HL-60 (cell line): ENCODE measurements at regions not wholly inside any gene's neighbourhood (a gene's known extent, or its start where the extent isn't known, plus 50 kb on each side); places are given as distances from the start of the nearest gene placed in this dataset.

ENCODE experiments used
- DNase-seq, 2 experiments: peaks; one replicate each; pipeline ENCODE4 v3.0.0-alpha.2; 2010 to 2020; ENCODE audit warnings: low read depth in 1 of 2, low spot score in 1 of 2
- H3K27ac ChIP-seq: fragments of 250-450 bp; sonication (Bioruptor Pico); replicated peaks from 2 replicates; pipeline ENCODE4 v1.5.1; 2020; ENCODE audit warnings: mild to moderate bottlenecking, moderate library complexity
- H3K27me3 ChIP-seq: fragments of 250-450 bp; sonication (Bioruptor Pico); 2 replicates; pipeline ENCODE4 v1.5.1; 2021; ENCODE audit warnings: mild to moderate bottlenecking, moderate library complexity; ENCODE audit not compliant: insufficient read depth, poor library complexity, severe bottlenecking
- H3K4me3 ChIP-seq: replicated peaks from 2 replicates; pipeline ENCODE4 v1.5.1; 2011; ENCODE audit warnings: mild to moderate bottlenecking, control low read depth, low read length; ENCODE audit not compliant: insufficient read depth
- GABPA ChIP-seq: IDR thresholded peaks from 2 replicates; pipeline ENCODE4 v1.6.1; 2012; ENCODE audit warnings: low read depth
- POLR2AphosphoS5 ChIP-seq: IDR thresholded peaks from 2 replicates; pipeline ENCODE4 v1.6.1; 2012; ENCODE audit warnings: low read depth
- REST ChIP-seq: IDR thresholded peaks from 2 replicates; pipeline ENCODE4 v1.6.1; 2012; ENCODE audit warnings: low read depth; ENCODE audit not compliant: insufficient replicate concordance
- SPI1 ChIP-seq: IDR thresholded peaks from 2 replicates; pipeline ENCODE4 v1.6.1; 2012; ENCODE audit warnings: low read depth, mild to moderate bottlenecking, borderline replicate concordance
- TF ChIP-seq, protein P1 (sequence below): IDR thresholded peaks from one replicate; pipeline ENCODE4 v1.5.1; 2011; ENCODE audit warnings: low read length, control low read depth, inconsistent platforms; ENCODE audit not compliant: insufficient read depth

- Histone ChIP-seq H3K27ac (no peak overlapping the region), H3K4me3 (no peak overlapping the region), H3K27me3 (peaks cover 14% of the 10 kb centered on the region)
- TF ChIP-seq SPI1 (no peak), GABPA (no peak), POLR2AphosphoS5 (no peak), REST (no peak)
- TF ChIP-seq, protein P1, sequence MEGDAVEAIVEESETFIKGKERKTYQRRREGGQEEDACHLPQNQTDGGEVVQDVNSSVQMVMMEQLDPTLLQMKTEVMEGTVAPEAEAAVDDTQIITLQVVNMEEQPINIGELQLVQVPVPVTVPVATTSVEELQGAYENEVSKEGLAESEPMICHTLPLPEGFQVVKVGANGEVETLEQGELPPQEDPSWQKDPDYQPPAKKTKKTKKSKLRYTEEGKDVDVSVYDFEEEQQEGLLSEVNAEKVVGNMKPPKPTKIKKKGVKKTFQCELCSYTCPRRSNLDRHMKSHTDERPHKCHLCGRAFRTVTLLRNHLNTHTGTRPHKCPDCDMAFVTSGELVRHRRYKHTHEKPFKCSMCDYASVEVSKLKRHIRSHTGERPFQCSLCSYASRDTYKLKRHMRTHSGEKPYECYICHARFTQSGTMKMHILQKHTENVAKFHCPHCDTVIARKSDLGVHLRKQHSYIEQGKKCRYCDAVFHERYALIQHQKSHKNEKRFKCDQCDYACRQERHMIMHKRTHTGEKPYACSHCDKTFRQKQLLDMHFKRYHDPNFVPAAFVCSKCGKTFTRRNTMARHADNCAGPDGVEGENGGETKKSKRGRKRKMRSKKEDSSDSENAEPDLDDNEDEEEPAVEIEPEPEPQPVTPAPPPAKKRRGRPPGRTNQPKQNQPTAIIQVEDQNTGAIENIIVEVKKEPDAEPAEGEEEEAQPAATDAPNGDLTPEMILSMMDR: no peak
- DNase-seq: no peak
Measured at GRCh38 chr3:159130108-159130507, 328.3 kb downstream of the MFSD1 start.

- TF ChIP-seq SPI1: no peak
- no peak for TF ChIP-seq POLR2AphosphoS5
- no peak for TF ChIP-seq REST
- TF ChIP-seq, protein P1: no peak
- no peak for TF ChIP-seq GABPA
- no peak overlapping the region for H3K4me3 ChIP-seq
- DNase-seq: no peak
- H3K27ac ChIP-seq: no peak overlapping the region
- peaks cover 14% of the 10 kb centered on the region for H3K27me3 ChIP-seq
Measured at GRCh38 chr3:159131376-159131775, 329.5 kb downstream of the MFSD1 start.

DNA sequence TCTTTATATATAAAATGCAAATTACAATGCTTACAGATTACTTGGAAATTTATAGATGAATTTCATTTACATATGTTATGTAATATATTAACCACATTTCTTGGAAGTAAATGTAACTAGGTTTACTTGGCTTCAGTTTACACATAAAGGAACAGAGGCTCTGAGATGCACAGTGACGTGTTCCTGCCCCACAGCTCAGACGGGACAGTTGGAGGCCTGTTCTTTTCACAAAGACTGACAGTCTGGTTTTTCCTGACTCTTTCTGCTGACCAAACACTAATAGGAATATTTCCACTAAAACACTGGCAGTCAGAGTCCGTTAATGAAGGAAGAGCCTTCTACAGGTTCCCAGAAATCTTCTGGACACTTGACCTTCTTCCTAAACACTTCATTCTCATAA is 336.1 kb downstream of the MFSD1 start:
- no peak for TF ChIP-seq POLR2AphosphoS5
- no peak for DNase-seq
- no peaks in the 10 kb centered on the region for H3K27me3 ChIP-seq
- H3K4me3 ChIP-seq: no peak overlapping the region
- no peak overlapping the region for H3K27ac ChIP-seq

DNA sequence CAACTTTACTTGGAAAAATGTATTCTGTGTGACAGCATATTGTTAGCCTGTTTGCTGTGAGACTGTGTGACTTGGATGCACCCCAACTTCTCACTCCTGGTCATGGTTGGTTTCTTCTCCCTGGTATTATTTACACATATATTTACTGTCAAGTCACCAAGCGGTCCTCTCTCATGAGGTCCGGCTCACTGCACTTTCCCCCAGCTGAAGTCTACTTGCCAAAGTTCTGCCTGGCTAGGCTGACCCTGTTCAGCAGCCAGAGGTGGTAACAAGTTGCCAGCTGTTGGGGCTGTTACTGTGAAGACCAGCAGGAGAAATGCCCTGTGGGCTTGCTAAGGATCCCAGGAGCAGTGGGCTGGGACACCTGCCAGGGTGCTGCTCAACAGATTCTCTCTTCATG is 337.5 kb downstream of the MFSD1 start:
- no peak for DNase-seq
- Histone ChIP-seq H3K27ac (no peak overlapping the region), H3K4me3 (no peak overlapping the region), H3K27me3 (no peaks in the 10 kb centered on the region)
- TF ChIP-seq SPI1 (no peak), REST (no peak), GABPA (no peak), POLR2AphosphoS5 (no peak)
- TF ChIP-seq, protein P1: no peak
